ENCODE measurements at regions not wholly inside any gene's neighbourhood (a gene's known extent, or its start where the extent isn't known, plus 50 kb on each side); places are given as distances from the start of the nearest gene placed in this dataset.
"Not testable (repeated sequence)": the region's sequence is repeated elsewhere in the genome, so short reads cannot be mapped to it uniquely, and the experiment has no call there.

DNA sequence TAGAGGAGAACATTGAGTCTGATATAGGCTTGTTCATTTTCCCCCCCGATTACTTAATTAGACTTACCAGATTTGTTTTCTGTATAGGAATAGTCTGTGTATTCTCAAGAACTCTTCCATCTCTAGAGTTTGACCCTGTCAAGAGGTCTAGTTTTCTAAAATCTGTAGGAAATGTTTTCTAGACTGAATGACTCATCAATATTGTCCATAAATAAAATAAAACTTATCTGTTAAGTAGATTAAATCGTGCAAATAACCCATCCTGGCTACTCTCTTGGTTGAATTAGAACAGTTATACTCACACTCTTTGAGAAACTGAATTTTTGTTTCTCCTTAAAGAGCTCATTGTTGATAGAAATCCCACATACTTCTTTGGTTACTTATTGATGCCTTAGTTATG, 299.2 kb upstream of the CWC22 start:
- DNase-seq (ENCODE audit: low read depth) = no peak

DNA sequence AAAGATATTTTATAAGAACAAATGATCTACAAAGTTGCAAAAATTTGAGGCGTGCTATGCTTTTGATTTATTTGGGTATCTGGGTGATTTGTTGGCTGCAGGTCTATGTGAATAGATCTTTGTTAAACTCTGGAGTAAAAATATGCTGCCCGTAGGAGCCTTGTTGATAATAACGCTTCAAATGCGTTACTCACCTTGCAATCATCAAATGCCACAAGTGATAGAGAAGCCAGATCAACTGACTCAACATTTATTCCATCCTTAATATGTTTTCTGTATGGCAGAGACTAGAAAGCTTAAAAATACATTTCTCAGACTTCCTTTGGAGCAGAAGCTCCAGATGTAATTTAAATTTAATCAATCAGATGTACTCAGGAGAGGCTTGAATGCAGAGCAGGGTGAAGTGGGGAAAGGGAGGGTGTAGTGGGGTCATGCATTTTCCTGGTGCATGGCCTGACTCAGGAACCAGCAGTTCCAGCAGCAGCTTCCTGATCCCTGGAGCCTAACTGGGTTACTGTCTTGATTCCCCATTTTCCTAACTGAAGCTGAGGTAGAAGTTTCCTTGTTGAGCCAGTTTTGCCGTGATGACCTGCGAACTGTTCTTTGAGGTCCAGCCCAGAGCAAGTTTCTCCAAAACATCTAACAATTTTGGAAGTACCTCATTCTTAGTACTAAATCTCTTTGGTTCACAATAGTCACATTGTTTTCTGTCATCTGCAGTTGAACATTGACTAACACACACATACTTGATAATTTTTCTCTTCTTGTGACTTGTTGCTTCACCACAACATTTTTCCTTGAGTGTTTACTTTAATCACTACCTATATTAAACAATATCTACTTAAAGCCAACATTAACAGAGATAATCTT, 284.7 kb upstream of the CWC22 start:
- no peak for DNase-seq (ENCODE audit: low read depth)

- DNase-seq (ENCODE audit: low read depth) = peak; percentile 31
Measured at GRCh38 chr2:180291060-180291459, 284.0 kb upstream of the CWC22 start.

DNA sequence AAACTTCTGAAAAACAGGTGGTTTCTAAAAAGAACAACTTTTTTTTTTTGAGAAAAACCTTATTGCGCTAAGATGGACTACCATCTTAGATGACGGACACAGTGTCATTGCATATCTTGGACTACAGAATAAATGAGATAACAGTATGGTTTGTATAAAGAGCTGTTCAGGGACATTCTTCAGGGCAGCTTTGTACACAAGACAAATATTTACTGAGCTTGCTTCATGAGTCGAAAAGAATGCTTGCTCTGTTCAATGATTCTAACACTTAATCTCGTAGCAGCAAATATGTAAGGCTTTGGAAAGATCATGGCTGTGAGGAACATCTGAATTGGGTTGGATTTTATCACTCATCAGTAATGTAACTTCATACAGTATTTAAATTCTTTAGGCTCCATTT, 282.5 kb upstream of the CWC22 start:
- no peak for DNase-seq (ENCODE audit: low read depth)

DNA sequence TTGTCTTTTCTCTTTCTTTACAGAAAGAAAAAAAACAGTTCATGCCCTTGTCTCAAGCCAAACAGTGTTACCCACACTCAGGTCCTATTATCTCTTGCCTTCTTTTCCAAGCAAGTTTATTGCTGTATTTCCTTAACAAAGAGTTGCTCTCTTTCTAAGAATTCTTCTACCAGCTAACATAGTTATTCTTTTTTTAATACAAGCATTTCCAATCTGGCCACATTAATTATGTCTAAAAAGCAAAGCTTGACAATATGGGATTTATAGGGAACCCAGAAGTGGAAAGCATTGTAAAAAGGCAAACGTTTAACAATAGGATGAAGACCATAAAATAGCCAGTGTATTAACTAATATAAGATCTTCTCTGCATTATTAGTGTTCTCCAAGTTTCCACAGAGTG, 272.5 kb upstream of the CWC22 start:
- no peak for DNase-seq (ENCODE audit: low read depth)

DNA sequence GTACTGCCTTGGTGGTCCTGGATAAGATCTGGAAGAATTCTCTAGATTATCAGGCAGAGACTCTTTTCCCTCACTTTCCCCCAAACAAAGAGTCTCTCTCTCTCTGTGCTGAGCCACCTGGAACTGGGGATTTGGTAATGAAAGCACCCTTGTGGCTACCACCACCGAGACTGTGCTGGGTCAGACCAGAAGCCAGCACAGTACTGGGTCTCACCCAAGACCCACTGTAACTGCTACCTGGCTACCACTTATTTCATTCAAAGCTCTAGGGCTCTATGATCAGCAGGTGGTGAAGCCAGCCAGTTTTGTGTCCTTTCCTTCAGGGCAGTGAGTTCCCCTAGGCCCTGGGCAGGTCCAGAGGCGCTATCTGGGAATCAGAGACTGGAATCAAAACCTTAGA, 269.6 kb upstream of the CWC22 start:
- DNase-seq (ENCODE audit: low read depth) = no peak

- no peak for DNase-seq (ENCODE audit: low read depth)
Measured at GRCh38 chr2:180268006-180268405, 260.9 kb upstream of the CWC22 start.

- no peak for DNase-seq (ENCODE audit: low read depth)
Measured at GRCh38 chr2:180261976-180262375, 254.9 kb upstream of the CWC22 start.

DNA sequence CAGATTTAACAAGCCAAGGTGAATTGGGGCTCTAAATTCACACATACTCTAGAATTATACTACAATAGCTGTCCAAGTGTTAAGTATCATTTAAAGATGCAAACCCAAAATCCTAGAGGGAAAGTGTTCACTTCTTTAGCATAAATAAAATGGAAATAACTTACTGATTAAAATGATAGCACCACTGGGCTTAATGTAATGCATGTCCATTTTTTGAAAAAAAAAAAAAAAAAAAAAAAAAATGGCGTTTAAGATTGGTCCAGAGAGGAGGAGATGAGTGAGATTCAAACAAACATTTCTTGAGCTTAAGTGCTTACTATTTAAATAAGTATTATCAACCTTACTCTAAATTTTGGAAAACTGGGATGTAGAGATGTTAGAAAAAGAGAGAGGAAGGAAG, 251.5 kb upstream of the CWC22 start:
- no peak for DNase-seq (ENCODE audit: low read depth)

DNA sequence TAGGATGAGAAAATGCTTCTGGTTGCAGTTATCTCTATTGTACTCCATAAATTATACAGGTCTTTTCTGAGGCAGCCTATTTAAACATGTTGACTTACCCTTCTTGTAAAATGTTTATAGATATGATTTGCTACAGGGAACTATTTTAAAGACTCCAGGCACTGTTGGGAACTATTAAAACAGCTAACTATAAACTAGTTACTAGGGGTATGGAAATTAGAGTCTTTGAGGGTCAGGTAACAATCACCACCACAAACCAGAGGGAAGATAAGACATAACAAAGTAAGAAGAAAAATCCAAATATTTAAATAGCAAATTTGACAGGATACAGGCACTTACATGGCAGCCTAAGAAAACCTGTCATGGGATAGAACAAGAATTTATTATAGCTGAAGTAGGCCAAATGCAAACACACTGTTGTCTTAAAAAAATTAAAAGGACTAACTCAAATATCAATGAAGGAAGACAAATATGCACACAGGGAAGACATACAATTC, 251.0 kb upstream of the CWC22 start:
- no peak for DNase-seq (ENCODE audit: low read depth)

GRCh38 chr2:180257247-180257646, 250.2 kb upstream of the CWC22 start:
- no peak for DNase-seq (ENCODE audit: low read depth)

DNA sequence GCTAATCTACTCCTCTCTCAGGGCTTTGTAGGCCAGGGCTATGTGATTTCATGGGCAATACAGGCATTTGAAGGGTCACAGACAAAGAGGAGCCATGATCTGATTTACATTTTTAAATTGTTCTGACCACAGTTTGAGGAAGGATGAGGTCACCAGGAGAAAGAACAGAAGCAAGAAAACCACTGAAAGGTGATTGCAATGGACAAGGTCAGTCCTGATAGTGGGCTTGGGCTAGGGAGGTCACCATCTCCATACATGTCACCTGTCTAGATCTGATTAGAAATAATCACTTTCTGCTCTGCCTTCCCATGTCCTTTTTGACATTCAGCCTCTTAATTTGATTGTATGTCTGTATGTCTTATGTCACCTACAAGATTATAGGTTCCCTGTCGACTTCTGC, 248.9 kb upstream of the CWC22 start:
- no peak for DNase-seq (ENCODE audit: low read depth)

- DNase-seq (ENCODE audit: low read depth) = no peak
Measured at GRCh38 chr2:180254872-180255271, 247.8 kb upstream of the CWC22 start.

GRCh38 chr2:180247658-180248057, 240.6 kb upstream of the CWC22 start:
- DNase-seq (ENCODE audit: low read depth) = no peak

DNA sequence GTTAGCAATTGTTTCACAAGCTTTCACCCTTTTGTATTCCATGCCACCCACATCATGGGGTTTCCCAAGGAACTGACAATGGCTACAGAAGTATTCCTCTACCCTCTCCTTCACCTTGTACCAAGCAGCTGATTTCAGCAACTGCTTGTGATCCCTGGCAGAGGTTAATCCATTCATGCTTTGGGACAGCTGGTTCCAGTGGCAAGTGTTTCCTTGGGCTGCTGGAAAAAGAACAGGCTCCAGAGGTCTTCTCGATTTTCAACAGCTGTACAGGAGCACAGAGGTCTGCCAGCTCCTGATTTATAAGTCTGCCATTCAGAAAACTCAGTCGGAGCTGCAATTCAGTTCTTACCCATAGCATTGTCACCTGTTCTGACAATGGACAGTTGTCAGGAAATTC, 239.2 kb upstream of the CWC22 start:
- DNase-seq (ENCODE audit: low read depth) = no peak

- no peak for DNase-seq (ENCODE audit: low read depth)
Measured at GRCh38 chr2:180240774-180241173, 233.7 kb upstream of the CWC22 start.

GRCh38 chr2:180238729-180239128, 231.6 kb upstream of the CWC22 start:
- DNase-seq (ENCODE audit: low read depth) = no peak

DNA sequence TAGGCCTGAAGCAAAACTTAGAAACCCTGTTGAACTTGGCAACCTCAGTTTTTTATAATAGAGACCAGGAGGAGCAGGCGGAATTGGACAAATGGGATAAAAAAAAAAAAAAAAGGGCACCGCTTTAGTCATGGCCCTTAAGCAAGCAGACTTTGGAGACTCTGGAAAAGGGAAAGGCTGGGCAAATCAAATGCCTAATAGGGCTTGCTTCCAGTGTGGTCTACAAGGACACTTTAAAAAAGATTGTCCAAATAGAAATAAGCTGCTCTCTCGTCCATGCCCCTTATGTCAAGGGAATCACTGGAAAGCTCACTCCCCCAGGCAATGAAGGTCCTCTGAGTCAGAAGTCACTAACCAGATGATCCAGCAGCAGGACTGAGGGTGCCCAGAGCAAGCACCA, 229.0 kb upstream of the CWC22 start:
- peak; percentile 28 for DNase-seq (ENCODE audit: low read depth)

GRCh38 chr2:180235506-180235905, 228.4 kb upstream of the CWC22 start:
- not testable (repeated sequence) for DNase-seq (ENCODE audit: low read depth)

DNA sequence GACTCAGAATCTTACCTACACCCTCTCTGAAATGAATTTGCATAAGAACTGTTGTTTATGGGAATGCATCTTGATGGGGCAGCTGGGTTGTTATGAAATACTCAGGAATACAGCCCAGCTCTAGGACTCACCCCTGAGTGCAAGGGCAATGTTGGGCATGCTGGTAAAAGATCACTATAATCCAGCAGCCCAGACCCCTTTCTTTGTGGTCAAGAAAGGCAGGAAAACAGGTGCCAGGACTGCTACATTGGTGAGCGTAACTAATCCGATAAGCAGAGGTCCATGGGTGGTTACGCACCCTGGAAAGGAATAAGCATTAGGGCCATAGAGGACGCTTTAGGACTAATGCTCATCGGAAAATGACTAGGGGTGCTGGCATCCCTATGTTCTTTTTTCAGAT, 227.9 kb upstream of the CWC22 start:
- not testable (repeated sequence) for DNase-seq (ENCODE audit: low read depth)

- DNase-seq (ENCODE audit: low read depth) = no peak
Measured at GRCh38 chr2:180231015-180231414, 223.9 kb upstream of the CWC22 start.

- DNase-seq (ENCODE audit: low read depth) = no peak
Measured at GRCh38 chr2:180227461-180227860, 220.4 kb upstream of the CWC22 start.

GRCh38 chr2:180225118-180225517, 218.0 kb upstream of the CWC22 start:
- no peak for DNase-seq (ENCODE audit: low read depth)

- DNase-seq (ENCODE audit: low read depth) = peak; percentile 9
Measured at GRCh38 chr2:180222644-180223043, 215.5 kb upstream of the CWC22 start.
